ENCODE measurements at regions not wholly inside any gene's neighbourhood (a gene's known extent, or its start where the extent isn't known, plus 50 kb on each side); places are given as distances from the start of the nearest gene placed in this dataset.

DNA sequence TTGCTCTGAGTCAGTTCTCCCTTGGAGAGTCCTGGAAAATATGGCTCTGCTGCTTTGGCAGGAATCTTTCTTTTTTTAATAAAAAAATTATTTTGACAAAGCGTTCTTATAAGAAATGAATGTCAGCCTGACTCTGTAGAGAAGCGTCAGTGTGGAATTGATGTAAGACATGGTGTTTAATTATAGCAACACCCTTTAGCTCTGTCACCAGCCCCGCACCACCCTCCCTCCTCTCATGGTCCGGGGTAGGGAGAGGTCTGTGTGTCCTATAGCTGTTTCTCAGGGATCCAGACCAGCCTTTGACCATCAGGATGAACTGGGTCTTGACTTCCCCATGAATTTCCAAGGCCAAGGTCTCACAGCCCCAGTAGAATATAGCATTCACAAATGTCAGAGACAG is 120.6 kb downstream of the CHST1 start:
- Mint-ChIP-seq H3K36me3 (no peaks in the 10 kb centered on the region), H3K27ac (no peak overlapping the region), H3K9me3 (no peaks in the 10 kb centered on the region), H3K27me3 (ENCODE audit: insufficient read depth, low read depth) (peaks cover 6% of the 10 kb centered on the region), H3K4me1 (peaks cover 8% of the 10 kb centered on the region), H3K4me3 (no peak overlapping the region)
- Histone ChIP-seq H3K79me2 (ENCODE audit: low read depth) (no peaks in the 10 kb centered on the region), H3K27ac (no peak overlapping the region), H3K9ac (no peak overlapping the region), H4K20me1 (ENCODE audit: low read depth) (peaks cover 7% of the 10 kb centered on the region), H3K36me3 (no peaks in the 10 kb centered on the region), H3K9me3 (ENCODE audit: low read depth) (no peaks in the 10 kb centered on the region), H3K4me3 (no peak overlapping the region), H3K4me2 (no peak overlapping the region), H3K4me1 (no peaks in the 10 kb centered on the region), H3F3A (ENCODE audit: low read depth) (no peaks in the 10 kb centered on the region), H2AFZ (replicated peaks) (no peak overlapping the region), H3K27me3 (peaks cover 43% of the 10 kb centered on the region)
- TF ChIP-seq EZH2phosphoT487 (IDR thresholded peaks at IDR 0.05) = no peak
- TF ChIP-seq, protein P1, sequence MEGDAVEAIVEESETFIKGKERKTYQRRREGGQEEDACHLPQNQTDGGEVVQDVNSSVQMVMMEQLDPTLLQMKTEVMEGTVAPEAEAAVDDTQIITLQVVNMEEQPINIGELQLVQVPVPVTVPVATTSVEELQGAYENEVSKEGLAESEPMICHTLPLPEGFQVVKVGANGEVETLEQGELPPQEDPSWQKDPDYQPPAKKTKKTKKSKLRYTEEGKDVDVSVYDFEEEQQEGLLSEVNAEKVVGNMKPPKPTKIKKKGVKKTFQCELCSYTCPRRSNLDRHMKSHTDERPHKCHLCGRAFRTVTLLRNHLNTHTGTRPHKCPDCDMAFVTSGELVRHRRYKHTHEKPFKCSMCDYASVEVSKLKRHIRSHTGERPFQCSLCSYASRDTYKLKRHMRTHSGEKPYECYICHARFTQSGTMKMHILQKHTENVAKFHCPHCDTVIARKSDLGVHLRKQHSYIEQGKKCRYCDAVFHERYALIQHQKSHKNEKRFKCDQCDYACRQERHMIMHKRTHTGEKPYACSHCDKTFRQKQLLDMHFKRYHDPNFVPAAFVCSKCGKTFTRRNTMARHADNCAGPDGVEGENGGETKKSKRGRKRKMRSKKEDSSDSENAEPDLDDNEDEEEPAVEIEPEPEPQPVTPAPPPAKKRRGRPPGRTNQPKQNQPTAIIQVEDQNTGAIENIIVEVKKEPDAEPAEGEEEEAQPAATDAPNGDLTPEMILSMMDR (IDR thresholded peaks at IDR 0.05) = no peak
- no peak for DNase-seq (ENCODE audit: low spot score)

DNA sequence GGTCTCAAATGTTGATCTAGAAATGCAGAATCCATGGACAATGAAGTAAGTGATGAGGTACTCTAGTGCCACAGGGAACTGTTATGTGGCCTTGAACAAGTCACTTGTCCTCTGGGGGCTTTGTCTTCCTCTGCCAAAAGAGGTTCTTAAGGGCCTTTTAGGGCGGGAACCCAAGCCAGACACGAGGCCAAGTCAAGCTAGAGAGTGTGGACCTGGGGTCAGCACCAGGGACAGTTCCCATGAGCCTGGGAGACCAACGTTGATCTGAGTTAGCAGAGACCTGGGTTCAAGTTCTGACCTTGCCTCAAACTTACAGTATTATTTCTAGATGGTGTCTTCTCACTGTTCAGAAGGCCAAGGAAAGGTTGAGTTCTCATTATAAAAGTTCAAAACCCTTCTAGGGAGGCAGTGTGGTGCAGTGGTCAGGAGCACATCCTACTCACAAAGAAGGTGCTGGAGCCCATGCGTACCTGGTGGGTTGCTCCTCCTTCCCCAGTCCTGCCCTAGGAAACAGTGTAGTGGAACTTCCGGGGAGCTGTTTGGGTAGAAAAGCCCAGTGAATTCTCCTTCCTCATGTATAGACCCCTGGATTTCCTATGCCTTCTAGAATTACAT is 121.5 kb downstream of the CHST1 start:
- Mint-ChIP-seq H3K27me3 (ENCODE audit: insufficient read depth, low read depth) (peaks cover 6% of the 10 kb centered on the region), H3K36me3 (no peaks in the 10 kb centered on the region), H3K27ac (no peak overlapping the region), H3K9me3 (no peaks in the 10 kb centered on the region), H3K4me1 (peaks cover 8% of the 10 kb centered on the region), H3K4me3 (no peak overlapping the region)
- Histone ChIP-seq H3K27ac (no peak overlapping the region), H3K4me1 (no peaks in the 10 kb centered on the region), H3K9ac (no peak overlapping the region), H3K79me2 (ENCODE audit: low read depth) (no peaks in the 10 kb centered on the region), H3F3A (ENCODE audit: low read depth) (no peaks in the 10 kb centered on the region), H3K36me3 (no peaks in the 10 kb centered on the region), H3K4me3 (no peak overlapping the region), H2AFZ (replicated peaks) (no peak overlapping the region), H3K27me3 (peaks cover 50% of the 10 kb centered on the region), H3K9me3 (ENCODE audit: low read depth) (no peaks in the 10 kb centered on the region), H4K20me1 (ENCODE audit: low read depth) (peaks cover 7% of the 10 kb centered on the region), H3K4me2 (no peak overlapping the region)
- no peak for TF ChIP-seq EZH2phosphoT487 (IDR thresholded peaks at IDR 0.05)
- TF ChIP-seq, protein P1 (IDR thresholded peaks at IDR 0.05) = no peak
- TF ChIP-seq EZH2 (IDR thresholded peaks at IDR 0.05) = no peak
- peak; percentile 79 for DNase-seq (ENCODE audit: low spot score)

DNA sequence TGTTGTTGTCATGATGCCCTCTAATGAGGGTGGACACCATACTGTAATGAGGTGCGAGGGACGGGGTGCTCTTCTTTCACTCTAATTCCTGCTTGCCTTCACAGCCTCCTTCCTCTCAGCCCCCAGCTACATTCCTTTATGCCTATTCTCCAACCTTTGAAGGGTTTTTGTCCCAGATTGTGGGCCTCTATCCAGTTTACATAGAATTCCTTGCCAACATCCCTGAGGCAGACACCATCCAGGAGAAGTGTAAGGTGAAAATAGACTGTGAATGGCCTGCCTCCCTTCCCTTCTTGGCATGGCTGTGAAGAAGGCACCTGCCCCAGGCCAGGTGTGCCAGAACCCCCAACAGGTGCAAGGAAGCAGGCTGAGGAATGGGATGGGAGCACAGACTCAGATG is 122.3 kb downstream of the CHST1 start:
- Histone ChIP-seq H3K9ac (no peak overlapping the region), H3K4me3 (no peak overlapping the region), H4K20me1 (ENCODE audit: low read depth) (peaks cover 7% of the 10 kb centered on the region), H3F3A (ENCODE audit: low read depth) (no peaks in the 10 kb centered on the region), H3K36me3 (no peaks in the 10 kb centered on the region), H2AFZ (replicated peaks) (no peak overlapping the region), H3K4me2 (no peak overlapping the region), H3K79me2 (ENCODE audit: low read depth) (no peaks in the 10 kb centered on the region), H3K4me1 (no peaks in the 10 kb centered on the region), H3K27ac (no peak overlapping the region), H3K9me3 (ENCODE audit: low read depth) (no peaks in the 10 kb centered on the region), H3K27me3 (peaks cover 50% of the 10 kb centered on the region)
- Mint-ChIP-seq H3K27ac (no peak overlapping the region), H3K4me3 (no peak overlapping the region), H3K36me3 (no peaks in the 10 kb centered on the region), H3K4me1 (peaks cover 8% of the 10 kb centered on the region), H3K9me3 (no peaks in the 10 kb centered on the region), H3K27me3 (ENCODE audit: insufficient read depth, low read depth) (peaks cover 4% of the 10 kb centered on the region)
- no peak for DNase-seq (ENCODE audit: low spot score)
- TF ChIP-seq, protein P1 (IDR thresholded peaks at IDR 0.05) = no peak

Data from neural progenitor cell (in vitro differentiated cells).